K562 (cell line): ENCODE measurements at regions not wholly inside any gene's neighbourhood (a gene's known extent, or its start where the extent isn't known, plus 50 kb on each side); places are given as distances from the start of the nearest gene placed in this dataset.

ENCODE experiments used
- DNMT1 ChIP-seq: fragments of 450-650 bp; IDR thresholded peaks from 2 replicates; pipeline ENCODE4 v1.6.1; 2016; ENCODE audit warnings: antibody characterized with exemption, mild to moderate bottlenecking
- HDGF ChIP-seq: fragments of 450-650 bp; IDR thresholded peaks from 2 replicates; pipeline ENCODE4 v1.6.1; 2016
- HNRNPH1 ChIP-seq: fragments of 200-400 bp; formaldehyde crosslinking; optimal IDR thresholded peaks from 2 replicates; pipeline ENCODE3; 2017; ENCODE audit warnings: low read depth, mild to moderate bottlenecking, low read length, moderate library complexity
- ZHX1 ChIP-seq: fragments of 150-350 bp; conservative IDR thresholded peaks from 2 replicates; pipeline ENCODE4 v1.6.1; 2014; ENCODE audit warnings: low read length
- ZNF124 ChIP-seq: sonication (generic); formaldehyde crosslinking; IDR thresholded peaks from 2 replicates; pipeline ENCODE4 v1.8.1; 2022; ENCODE audit warnings: missing genetic modification reagents
- ZNF436 ChIP-seq: fragments of 250-450, 450-650 bp; sonication (Bioruptor Pico); formaldehyde crosslinking; IDR thresholded peaks from 2 replicates; pipeline ENCODE4 v1.7.0; 2020; ENCODE audit warnings: mild to moderate bottlenecking
- TF ChIP-seq, protein P1 (sequence below), 2 experiments: fragments of 450-650 bp in 1 of 2; sonication (generic) in 1 of 2; formaldehyde crosslinking in 1 of 2; IDR thresholded peaks in 1 of 2; conservative IDR thresholded peaks in 1 of 2; 2 replicates each; pipeline versions ENCODE4 v1.6.1 to v1.8.1; 2016 to 2023; ENCODE audit warnings: mild to moderate bottlenecking in 2 of 2, moderate library complexity in 2 of 2, inconsistent platforms in 1 of 2, missing genetic modification reagents in 1 of 2
- TF ChIP-seq, protein P2 (sequence below): fragments of 450-650 bp; IDR thresholded peaks from 2 replicates; pipeline ENCODE4 v1.6.1; 2014; ENCODE audit warnings: low read depth, mild to moderate bottlenecking, moderate library complexity, borderline replicate concordance

DNA sequence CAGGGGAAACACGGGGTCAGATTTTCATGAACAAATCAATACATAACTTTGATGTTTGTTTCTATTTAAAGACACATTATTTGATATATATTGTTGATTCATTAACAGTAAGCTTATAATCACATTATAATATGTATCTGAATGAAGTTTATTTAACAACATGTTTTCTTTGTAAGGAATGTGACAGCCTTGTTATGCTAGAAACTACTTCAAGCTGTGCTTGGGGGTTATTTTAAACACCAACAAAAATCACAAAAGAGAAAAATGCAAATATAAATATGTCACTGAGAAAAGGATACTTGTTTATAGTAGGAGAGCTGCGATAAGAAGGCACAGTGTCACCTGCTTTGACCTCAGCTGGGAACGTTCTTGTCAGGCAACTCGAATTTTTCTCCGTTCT, 354.6 kb upstream of the AGA start:
- TF ChIP-seq ZNF124 (no peak), ZNF436 (no peak), ZHX1 (no peak), HDGF (no peak), DNMT1 (no peak), HNRNPH1 (no peak)
- TF ChIP-seq, protein P1, sequence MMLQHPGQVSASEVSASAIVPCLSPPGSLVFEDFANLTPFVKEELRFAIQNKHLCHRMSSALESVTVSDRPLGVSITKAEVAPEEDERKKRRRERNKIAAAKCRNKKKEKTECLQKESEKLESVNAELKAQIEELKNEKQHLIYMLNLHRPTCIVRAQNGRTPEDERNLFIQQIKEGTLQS (IDR thresholded peaks at IDR 0.05) = no peak
- TF ChIP-seq, protein P1 (CRISPR knock-in tag; conservative IDR thresholded peaks at IDR 0.05) = no peak
- TF ChIP-seq, protein P2, sequence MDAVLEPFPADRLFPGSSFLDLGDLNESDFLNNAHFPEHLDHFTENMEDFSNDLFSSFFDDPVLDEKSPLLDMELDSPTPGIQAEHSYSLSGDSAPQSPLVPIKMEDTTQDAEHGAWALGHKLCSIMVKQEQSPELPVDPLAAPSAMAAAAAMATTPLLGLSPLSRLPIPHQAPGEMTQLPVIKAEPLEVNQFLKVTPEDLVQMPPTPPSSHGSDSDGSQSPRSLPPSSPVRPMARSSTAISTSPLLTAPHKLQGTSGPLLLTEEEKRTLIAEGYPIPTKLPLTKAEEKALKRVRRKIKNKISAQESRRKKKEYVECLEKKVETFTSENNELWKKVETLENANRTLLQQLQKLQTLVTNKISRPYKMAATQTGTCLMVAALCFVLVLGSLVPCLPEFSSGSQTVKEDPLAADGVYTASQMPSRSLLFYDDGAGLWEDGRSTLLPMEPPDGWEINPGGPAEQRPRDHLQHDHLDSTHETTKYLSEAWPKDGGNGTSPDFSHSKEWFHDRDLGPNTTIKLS = no peak
